ENCODE measurements at regions not wholly inside any gene's neighbourhood (a gene's known extent, or its start where the extent isn't known, plus 50 kb on each side); places are given as distances from the start of the nearest gene placed in this dataset.

DNA sequence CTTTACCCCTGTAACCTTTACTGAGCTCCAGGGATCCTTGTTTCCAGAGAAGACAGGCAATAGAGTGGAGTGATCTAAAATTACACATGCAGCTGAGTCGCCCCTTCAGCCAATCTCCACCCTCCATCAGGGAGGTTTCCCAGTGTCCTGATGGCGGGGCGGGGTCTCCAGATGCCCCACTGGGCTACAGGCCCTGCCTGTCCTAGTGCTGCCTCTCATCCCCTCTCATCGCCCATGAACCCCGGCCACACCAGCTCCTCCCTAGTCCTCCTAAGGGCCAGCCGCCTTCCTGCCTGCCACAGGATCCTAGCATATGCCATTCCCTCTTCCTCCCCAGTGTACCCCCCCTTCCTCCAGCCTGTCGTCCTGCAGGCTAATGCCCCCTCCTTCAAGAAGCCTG is 144.1 kb upstream of the GLI2 start:
- TF ChIP-seq, protein P1, sequence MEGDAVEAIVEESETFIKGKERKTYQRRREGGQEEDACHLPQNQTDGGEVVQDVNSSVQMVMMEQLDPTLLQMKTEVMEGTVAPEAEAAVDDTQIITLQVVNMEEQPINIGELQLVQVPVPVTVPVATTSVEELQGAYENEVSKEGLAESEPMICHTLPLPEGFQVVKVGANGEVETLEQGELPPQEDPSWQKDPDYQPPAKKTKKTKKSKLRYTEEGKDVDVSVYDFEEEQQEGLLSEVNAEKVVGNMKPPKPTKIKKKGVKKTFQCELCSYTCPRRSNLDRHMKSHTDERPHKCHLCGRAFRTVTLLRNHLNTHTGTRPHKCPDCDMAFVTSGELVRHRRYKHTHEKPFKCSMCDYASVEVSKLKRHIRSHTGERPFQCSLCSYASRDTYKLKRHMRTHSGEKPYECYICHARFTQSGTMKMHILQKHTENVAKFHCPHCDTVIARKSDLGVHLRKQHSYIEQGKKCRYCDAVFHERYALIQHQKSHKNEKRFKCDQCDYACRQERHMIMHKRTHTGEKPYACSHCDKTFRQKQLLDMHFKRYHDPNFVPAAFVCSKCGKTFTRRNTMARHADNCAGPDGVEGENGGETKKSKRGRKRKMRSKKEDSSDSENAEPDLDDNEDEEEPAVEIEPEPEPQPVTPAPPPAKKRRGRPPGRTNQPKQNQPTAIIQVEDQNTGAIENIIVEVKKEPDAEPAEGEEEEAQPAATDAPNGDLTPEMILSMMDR (IDR thresholded peaks at IDR 0.05 in 2 of 3, conservative IDR thresholded peaks at IDR 0.05 in 1 of 3; ENCODE audit: control insufficient read depth in 2 of 3, extremely low read depth in 1 of 3, insufficient read depth in 1 of 3, low read depth in 3 of 3, low read length in 3 of 3) = no peak
- TF ChIP-seq, protein P2, sequence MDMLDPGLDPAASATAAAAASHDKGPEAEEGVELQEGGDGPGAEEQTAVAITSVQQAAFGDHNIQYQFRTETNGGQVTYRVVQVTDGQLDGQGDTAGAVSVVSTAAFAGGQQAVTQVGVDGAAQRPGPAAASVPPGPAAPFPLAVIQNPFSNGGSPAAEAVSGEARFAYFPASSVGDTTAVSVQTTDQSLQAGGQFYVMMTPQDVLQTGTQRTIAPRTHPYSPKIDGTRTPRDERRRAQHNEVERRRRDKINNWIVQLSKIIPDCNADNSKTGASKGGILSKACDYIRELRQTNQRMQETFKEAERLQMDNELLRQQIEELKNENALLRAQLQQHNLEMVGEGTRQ (IDR thresholded peaks at IDR 0.05; ENCODE audit: borderline replicate concordance, low read depth, low read length) = no peak
- TF ChIP-seq, protein P3, sequence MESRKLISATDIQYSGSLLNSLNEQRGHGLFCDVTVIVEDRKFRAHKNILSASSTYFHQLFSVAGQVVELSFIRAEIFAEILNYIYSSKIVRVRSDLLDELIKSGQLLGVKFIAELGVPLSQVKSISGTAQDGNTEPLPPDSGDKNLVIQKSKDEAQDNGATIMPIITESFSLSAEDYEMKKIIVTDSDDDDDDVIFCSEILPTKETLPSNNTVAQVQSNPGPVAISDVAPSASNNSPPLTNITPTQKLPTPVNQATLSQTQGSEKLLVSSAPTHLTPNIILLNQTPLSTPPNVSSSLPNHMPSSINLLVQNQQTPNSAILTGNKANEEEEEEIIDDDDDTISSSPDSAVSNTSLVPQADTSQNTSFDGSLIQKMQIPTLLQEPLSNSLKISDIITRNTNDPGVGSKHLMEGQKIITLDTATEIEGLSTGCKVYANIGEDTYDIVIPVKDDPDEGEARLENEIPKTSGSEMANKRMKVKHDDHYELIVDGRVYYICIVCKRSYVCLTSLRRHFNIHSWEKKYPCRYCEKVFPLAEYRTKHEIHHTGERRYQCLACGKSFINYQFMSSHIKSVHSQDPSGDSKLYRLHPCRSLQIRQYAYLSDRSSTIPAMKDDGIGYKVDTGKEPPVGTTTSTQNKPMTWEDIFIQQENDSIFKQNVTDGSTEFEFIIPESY (IDR thresholded peaks at IDR 0.05) = no peak
- TF ChIP-seq POLR2A (IDR thresholded peaks at IDR 0.05; ENCODE audit: low read depth, low read length) (no peak), TCF3 (IDR thresholded peaks at IDR 0.05; ENCODE audit: borderline replicate concordance, insufficient read depth, low read depth, low read length) (no peak), MTA2 (IDR thresholded peaks at IDR 0.05; ENCODE audit: low read depth) (no peak), MYC (IDR thresholded peaks at IDR 0.05; ENCODE audit: insufficient read depth, insufficient read length, insufficient replicate concordance, low read length, severe bottlenecking) (no peak), TARDBP (IDR thresholded peaks at IDR 0.05; ENCODE audit: borderline replicate concordance) (no peak), CHD4 (IDR thresholded peaks at IDR 0.05) (no peak), ASH2L (IDR thresholded peaks at IDR 0.05; ENCODE audit: borderline replicate concordance, low read depth) (no peak)
- TF ChIP-seq, protein P4, sequence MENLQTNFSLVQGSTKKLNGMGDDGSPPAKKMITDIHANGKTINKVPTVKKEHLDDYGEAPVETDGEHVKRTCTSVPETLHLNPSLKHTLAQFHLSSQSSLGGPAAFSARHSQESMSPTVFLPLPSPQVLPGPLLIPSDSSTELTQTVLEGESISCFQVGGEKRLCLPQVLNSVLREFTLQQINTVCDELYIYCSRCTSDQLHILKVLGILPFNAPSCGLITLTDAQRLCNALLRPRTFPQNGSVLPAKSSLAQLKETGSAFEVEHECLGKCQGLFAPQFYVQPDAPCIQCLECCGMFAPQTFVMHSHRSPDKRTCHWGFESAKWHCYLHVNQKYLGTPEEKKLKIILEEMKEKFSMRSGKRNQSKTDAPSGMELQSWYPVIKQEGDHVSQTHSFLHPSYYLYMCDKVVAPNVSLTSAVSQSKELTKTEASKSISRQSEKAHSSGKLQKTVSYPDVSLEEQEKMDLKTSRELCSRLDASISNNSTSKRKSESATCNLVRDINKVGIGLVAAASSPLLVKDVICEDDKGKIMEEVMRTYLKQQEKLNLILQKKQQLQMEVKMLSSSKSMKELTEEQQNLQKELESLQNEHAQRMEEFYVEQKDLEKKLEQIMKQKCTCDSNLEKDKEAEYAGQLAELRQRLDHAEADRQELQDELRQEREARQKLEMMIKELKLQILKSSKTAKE (IDR thresholded peaks at IDR 0.05; ENCODE audit: low read depth, poor library complexity, severe bottlenecking) = no peak
- TF ChIP-seq, protein P5, sequence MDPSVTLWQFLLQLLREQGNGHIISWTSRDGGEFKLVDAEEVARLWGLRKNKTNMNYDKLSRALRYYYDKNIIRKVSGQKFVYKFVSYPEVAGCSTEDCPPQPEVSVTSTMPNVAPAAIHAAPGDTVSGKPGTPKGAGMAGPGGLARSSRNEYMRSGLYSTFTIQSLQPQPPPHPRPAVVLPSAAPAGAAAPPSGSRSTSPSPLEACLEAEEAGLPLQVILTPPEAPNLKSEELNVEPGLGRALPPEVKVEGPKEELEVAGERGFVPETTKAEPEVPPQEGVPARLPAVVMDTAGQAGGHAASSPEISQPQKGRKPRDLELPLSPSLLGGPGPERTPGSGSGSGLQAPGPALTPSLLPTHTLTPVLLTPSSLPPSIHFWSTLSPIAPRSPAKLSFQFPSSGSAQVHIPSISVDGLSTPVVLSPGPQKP (IDR thresholded peaks at IDR 0.05; ENCODE audit: low read depth, low read length) = no peak

Data from GM12878 (cell line).